ENCODE measurements at regions not wholly inside any gene's neighbourhood (a gene's known extent, or its start where the extent isn't known, plus 50 kb on each side); places are given as distances from the start of the nearest gene placed in this dataset.
"Not testable (repeated sequence)": the region's sequence is repeated elsewhere in the genome, so short reads cannot be mapped to it uniquely, and the experiment has no call there.

GRCh38 chr16:46392930-46393722 lies 228.1 kb downstream of the SHCBP1 start:
- not testable (repeated sequence) for TF ChIP-seq NR2C2, MAX, USF1 (CRISPR knock-in tag; IDR thresholded peaks at IDR 0.05)
